Kidney epithelial cell (primary cell): ENCODE measurements at regions not wholly inside any gene's neighbourhood (a gene's known extent, or its start where the extent isn't known, plus 50 kb on each side); places are given as distances from the start of the nearest gene placed in this dataset.
"Not testable (repeated sequence)": the region's sequence is repeated elsewhere in the genome, so short reads cannot be mapped to it uniquely, and the experiment has no call there.

Experiments used
- DNase-seq: peaks from one replicate; pipeline ENCODE4 v3.0.0-alpha.2; 2010; ENCODE audit warnings: low read depth
- H3K27me3 ChIP-seq: 2 replicates; pipeline ENCODE4 v1.6.0; 2011; ENCODE audit warnings: low read length; ENCODE audit not compliant: control insufficient read depth, insufficient read depth
- H3K36me3 ChIP-seq: 2 replicates; pipeline ENCODE4 v1.5.1; 2011; ENCODE audit warnings: low read length; ENCODE audit not compliant: control insufficient read depth, insufficient read depth
- H3K4me3 ChIP-seq: 2 replicates; pipeline ENCODE4 v1.5.1; 2011; ENCODE audit warnings: low read depth, mild to moderate bottlenecking, control low read depth, low read length
- TF ChIP-seq, protein P1 (sequence below): IDR thresholded peaks from 2 replicates; pipeline ENCODE4 v1.5.1; 2011; ENCODE audit warnings: mild to moderate bottlenecking, moderate library complexity, low read length, control low read depth, inconsistent platforms; ENCODE audit not compliant: insufficient read depth, poor library complexity, severe bottlenecking

GRCh38 chr6:112539355-112539754 is 192.2 kb downstream of the RFPL4B start:
- Histone ChIP-seq H3K36me3 (no peaks in the 10 kb centered on the region), H3K4me3 (no peak overlapping the region), H3K27me3 (no peaks in the 10 kb centered on the region)
- no peak for DNase-seq
- TF ChIP-seq, protein P1, sequence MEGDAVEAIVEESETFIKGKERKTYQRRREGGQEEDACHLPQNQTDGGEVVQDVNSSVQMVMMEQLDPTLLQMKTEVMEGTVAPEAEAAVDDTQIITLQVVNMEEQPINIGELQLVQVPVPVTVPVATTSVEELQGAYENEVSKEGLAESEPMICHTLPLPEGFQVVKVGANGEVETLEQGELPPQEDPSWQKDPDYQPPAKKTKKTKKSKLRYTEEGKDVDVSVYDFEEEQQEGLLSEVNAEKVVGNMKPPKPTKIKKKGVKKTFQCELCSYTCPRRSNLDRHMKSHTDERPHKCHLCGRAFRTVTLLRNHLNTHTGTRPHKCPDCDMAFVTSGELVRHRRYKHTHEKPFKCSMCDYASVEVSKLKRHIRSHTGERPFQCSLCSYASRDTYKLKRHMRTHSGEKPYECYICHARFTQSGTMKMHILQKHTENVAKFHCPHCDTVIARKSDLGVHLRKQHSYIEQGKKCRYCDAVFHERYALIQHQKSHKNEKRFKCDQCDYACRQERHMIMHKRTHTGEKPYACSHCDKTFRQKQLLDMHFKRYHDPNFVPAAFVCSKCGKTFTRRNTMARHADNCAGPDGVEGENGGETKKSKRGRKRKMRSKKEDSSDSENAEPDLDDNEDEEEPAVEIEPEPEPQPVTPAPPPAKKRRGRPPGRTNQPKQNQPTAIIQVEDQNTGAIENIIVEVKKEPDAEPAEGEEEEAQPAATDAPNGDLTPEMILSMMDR, result no peak

DNA sequence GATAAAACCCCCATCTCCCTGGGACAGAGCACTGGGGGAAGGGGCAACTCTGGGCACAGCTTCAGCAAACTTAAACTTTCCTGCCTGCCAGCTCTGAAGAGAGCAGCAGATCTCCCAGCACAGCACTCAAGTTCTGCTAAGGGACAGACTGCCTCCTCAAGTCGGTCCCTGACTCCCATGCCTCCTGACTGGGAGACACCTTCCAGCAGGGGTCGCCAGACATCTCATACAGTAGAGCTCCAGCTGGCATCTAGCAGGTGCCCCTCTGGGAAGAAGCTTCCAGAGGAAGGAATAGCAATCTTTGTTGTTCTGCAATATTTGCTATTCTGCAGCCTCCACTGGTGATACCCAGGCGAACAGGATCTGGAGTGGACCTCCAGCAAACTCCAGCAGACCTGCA is 194.7 kb downstream of the RFPL4B start:
- DNase-seq, H3K27me3 ChIP-seq: not testable (repeated sequence)

GRCh38 chr6:112547321-112548085 is 200.4 kb downstream of the RFPL4B start:
- H3K36me3 ChIP-seq, H3K27me3 ChIP-seq, H3K4me3 ChIP-seq, DNase-seq: not testable (repeated sequence)

More for the DNA sequence above, 194.7 kb downstream of the RFPL4B start:
- H3K4me3 ChIP-seq, H3K36me3 ChIP-seq: not testable (repeated sequence)

- no peak for DNase-seq
- Histone ChIP-seq H3K4me3 (no peak overlapping the region), H3K27me3 (no peaks in the 10 kb centered on the region), H3K36me3 (no peaks in the 10 kb centered on the region)
- TF ChIP-seq, protein P1, result no peak
These were observed 202.6 kb downstream of the RFPL4B start for GRCh38 chr6:112549749-112550148.

DNA sequence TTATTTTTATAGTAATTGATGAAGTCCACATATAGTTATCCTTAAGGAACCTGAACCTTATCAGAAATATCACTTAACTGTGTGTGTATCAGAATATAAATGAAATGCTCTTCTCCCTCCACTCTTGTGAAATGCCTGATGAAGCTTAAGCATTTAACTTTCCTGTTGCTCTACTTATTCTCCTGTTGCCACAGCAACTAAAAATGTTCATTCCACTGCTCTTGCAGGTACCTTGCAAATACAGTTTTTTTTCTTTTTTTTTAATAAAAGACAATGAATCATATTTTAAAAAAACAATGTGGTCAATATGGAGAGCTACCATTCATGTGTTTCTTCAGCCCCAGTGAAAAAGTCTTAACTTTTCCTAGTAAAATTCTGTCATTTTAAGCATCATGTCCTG is 210.3 kb downstream of the RFPL4B start:
- no peak for DNase-seq
- H3K27me3 ChIP-seq, result no peaks in the 10 kb centered on the region
- TF ChIP-seq, protein P1, result no peak
- H3K4me3 ChIP-seq, result no peak overlapping the region
- H3K36me3 ChIP-seq, result no peaks in the 10 kb centered on the region

DNA sequence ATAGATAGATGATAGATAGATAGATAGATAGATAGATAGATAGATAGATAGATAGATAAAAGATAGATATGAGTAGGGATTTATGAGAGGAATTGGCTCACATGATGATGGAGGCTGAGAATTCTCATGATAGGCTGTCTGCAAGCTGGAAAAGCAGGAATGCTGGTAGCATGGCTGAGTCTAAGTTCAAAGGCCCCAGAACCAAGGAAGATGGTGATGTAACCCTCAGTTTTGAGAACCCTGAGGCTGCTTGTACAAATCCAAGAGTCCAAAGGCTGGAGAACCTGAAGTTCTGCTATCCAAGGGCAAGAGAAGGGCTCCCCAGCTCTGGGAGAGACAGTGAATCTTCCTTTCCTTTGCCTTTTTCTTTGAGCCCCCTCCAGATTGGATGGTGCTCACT is 210.8 kb downstream of the RFPL4B start:
- no peaks in the 10 kb centered on the region for H3K36me3 ChIP-seq
- H3K27me3 ChIP-seq, result no peaks in the 10 kb centered on the region
- TF ChIP-seq, protein P1, result no peak
- no peak for DNase-seq
- no peak overlapping the region for H3K4me3 ChIP-seq

DNA sequence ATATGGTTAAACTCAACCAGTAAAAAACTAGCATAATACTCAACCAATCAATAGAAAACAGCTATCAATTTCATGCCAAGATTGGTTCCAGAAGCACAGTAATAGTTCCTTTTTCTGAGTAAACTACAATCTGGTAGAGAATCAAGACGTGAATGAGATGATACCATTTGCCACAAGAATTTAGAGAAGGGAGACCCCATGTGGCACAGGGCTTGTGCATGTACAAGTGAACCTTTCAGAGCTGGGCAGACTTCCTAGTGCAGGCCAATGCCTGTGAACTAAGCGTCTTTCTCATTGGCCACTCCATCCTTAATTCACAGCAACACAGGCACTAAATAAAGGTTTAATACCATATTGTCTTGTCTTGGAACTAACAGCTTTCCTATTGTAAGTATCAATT is 213.5 kb downstream of the RFPL4B start:
- no peaks in the 10 kb centered on the region for H3K27me3 ChIP-seq
- H3K4me3 ChIP-seq, result no peak overlapping the region
- H3K36me3 ChIP-seq, result no peaks in the 10 kb centered on the region
- no peak for DNase-seq
- TF ChIP-seq, protein P1, result no peak
